ENCODE measurements at regions not wholly inside any gene's neighbourhood (a gene's known extent, or its start where the extent isn't known, plus 50 kb on each side); places are given as distances from the start of the nearest gene placed in this dataset.

- H3K4me3 Mint-ChIP-seq: no peak overlapping the region
- no peak for ATAC-seq
- TF ChIP-seq ZNF263 (CRISPR knock-in tag; IDR thresholded peaks at IDR 0.05; ENCODE audit: low read depth) (no peak), NR3C1 (CRISPR knock-in tag; conservative IDR thresholded peaks at IDR 0.05; ENCODE audit: low read depth) (no peak), SOX15 (CRISPR knock-in tag; IDR thresholded peaks at IDR 0.05) (no peak), SP1 (CRISPR knock-in tag; conservative IDR thresholded peaks at IDR 0.05) (no peak), HMGA2 (CRISPR knock-in tag; IDR thresholded peaks at IDR 0.05) (no peak), SMAD3 (CRISPR knock-in tag; IDR thresholded peaks at IDR 0.05; ENCODE audit: borderline replicate concordance) (no peak), NFYB (CRISPR knock-in tag; conservative IDR thresholded peaks at IDR 0.05; ENCODE audit: low read depth) (no peak), ARID4B (CRISPR knock-in tag; IDR thresholded peaks at IDR 0.05; ENCODE audit: borderline replicate concordance) (no peak), JAZF1 (CRISPR knock-in tag; IDR thresholded peaks at IDR 0.05) (no peak), ZNF423 (CRISPR knock-in tag; IDR thresholded peaks at IDR 0.05) (no peak), NFE2L1 (CRISPR knock-in tag; IDR thresholded peaks at IDR 0.05) (no peak), ZNF532 (CRISPR knock-in tag; IDR thresholded peaks at IDR 0.05; ENCODE audit: borderline replicate concordance) (no peak), GRHL2 (CRISPR knock-in tag; IDR thresholded peaks at IDR 0.05; ENCODE audit: insufficient replicate concordance, severe bottlenecking) (no peak)
- TF ChIP-seq, protein P1, sequence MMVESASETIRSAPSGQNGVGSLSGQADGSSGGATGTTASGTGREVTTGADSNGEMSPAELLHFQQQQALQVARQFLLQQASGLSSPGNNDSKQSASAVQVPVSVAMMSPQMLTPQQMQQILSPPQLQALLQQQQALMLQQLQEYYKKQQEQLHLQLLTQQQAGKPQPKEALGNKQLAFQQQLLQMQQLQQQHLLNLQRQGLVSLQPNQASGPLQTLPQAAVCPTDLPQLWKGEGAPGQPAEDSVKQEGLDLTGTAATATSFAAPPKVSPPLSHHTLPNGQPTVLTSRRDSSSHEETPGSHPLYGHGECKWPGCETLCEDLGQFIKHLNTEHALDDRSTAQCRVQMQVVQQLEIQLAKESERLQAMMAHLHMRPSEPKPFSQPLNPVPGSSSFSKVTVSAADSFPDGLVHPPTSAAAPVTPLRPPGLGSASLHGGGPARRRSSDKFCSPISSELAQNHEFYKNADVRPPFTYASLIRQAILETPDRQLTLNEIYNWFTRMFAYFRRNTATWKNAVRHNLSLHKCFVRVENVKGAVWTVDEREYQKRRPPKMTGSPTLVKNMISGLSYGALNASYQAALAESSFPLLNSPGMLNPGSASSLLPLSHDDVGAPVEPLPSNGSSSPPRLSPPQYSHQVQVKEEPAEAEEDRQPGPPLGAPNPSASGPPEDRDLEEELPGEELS (CRISPR knock-in tag; IDR thresholded peaks at IDR 0.05): no peak
- TF ChIP-seq, protein P2, sequence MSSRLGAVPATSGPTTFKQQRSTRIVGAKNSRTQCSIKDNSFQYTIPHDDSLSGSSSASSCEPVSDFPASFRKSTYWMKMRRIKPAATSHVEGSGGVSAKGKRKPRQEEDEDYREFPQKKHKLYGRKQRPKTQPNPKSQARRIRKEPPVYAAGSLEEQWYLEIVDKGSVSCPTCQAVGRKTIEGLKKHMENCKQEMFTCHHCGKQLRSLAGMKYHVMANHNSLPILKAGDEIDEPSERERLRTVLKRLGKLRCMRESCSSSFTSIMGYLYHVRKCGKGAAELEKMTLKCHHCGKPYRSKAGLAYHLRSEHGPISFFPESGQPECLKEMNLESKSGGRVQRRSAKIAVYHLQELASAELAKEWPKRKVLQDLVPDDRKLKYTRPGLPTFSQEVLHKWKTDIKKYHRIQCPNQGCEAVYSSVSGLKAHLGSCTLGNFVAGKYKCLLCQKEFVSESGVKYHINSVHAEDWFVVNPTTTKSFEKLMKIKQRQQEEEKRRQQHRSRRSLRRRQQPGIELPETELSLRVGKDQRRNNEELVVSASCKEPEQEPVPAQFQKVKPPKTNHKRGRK (CRISPR knock-in tag; IDR thresholded peaks at IDR 0.05; ENCODE audit: borderline replicate concordance): no peak
- H3K27ac Mint-ChIP-seq: no peak overlapping the region
- no peak for DNase-seq (ENCODE audit: low spot score)
- CTCF ChIA-PET: interaction anchor here (0.6 kb wide), 1 partner anchor 485 kb away, joined by 3 read pairs; no protein-coding TSS in a partner anchor
- POLR2A ChIA-PET: no interaction called here
- H3K36me3 Mint-ChIP-seq: peaks cover under 1% of the 10 kb centered on the region
- H3K27me3 Mint-ChIP-seq (ENCODE audit: low read depth): no peaks in the 10 kb centered on the region
- H3K4me1 Mint-ChIP-seq: peaks cover 11% of the 10 kb centered on the region
- peaks cover 8% of the 10 kb centered on the region for H3K9me3 Mint-ChIP-seq
These were observed 1918.4 kb downstream of the MAT2B start for GRCh38 chr5:165423697-165424299.
